ENCODE measurements at regions not wholly inside any gene's neighbourhood (a gene's known extent, or its start where the extent isn't known, plus 50 kb on each side); places are given as distances from the start of the nearest gene placed in this dataset.

GRCh38 chr1:94679332-94680038 is 137.9 kb upstream of the F3 start:
- H3K9me3 ChIP-seq (ENCODE audit: control insufficient read depth, insufficient read depth, low read length) = no peaks in the 10 kb centered on the region
- no peak overlapping the region for H3K4me3 ChIP-seq (ENCODE audit: low read length)
- no peak overlapping the region for H3K27ac ChIP-seq (ENCODE audit: low read length)
- no peaks in the 10 kb centered on the region for H3K4me1 Mint-ChIP-seq
- H3K9me3 Mint-ChIP-seq = no peaks in the 10 kb centered on the region
- peaks cover 2% of the 10 kb centered on the region for H3K27me3 ChIP-seq (ENCODE audit: control insufficient read depth, insufficient read depth, low read length)
- DNase-seq = no peak
- H3K4me1 ChIP-seq (ENCODE audit: control insufficient read depth, insufficient read depth, low read length) = no peaks in the 10 kb centered on the region
- intact Hi-C loops (cut with micrococcal nuclease) = no loop called here
- no peak overlapping the region for H3K27ac Mint-ChIP-seq
- H3K36me3 ChIP-seq (ENCODE audit: control insufficient read depth, insufficient read depth, low read length) = no peaks in the 10 kb centered on the region
- peaks cover 13 to 53% of the 10 kb centered on the region in 2 donors for H3K27me3 Mint-ChIP-seq (ENCODE audit: low read depth in 2 of 2)
- 79% methylated on average over 4 of the region's 4 CpGs for WGBS (ENCODE audit: insufficient coverage)
- no peak overlapping the region for H3K4me3 Mint-ChIP-seq
- no peak for ATAC-seq
- TF ChIP-seq CTCF (IDR thresholded peaks at IDR 0.05) = no peak
- H3K36me3 Mint-ChIP-seq = no peaks in the 10 kb centered on the region

GRCh38 chr1:94678202-94678848 is 136.8 kb upstream of the F3 start:
- Histone ChIP-seq H3K27ac (ENCODE audit: low read length) (no peak overlapping the region), H3K4me3 (ENCODE audit: low read length) (no peak overlapping the region), H3K27me3 (ENCODE audit: control insufficient read depth, insufficient read depth, low read length) (peaks cover 2% of the 10 kb centered on the region), H3K36me3 (ENCODE audit: control insufficient read depth, insufficient read depth, low read length) (no peaks in the 10 kb centered on the region), H3K4me1 (ENCODE audit: control insufficient read depth, insufficient read depth, low read length) (no peaks in the 10 kb centered on the region), H3K9me3 (ENCODE audit: control insufficient read depth, insufficient read depth, low read length) (no peaks in the 10 kb centered on the region)
- intact Hi-C loops (cut with micrococcal nuclease) = no loop called here
- DNase-seq (no peak), ATAC-seq (no peak)
- Mint-ChIP-seq H3K36me3 (no peaks in the 10 kb centered on the region), H3K9me3 (no peaks in the 10 kb centered on the region), H3K27me3 (ENCODE audit: low read depth in 2 of 2) (peaks cover 9 to 50% of the 10 kb centered on the region in 2 donors), H3K4me1 (no peaks in the 10 kb centered on the region), H3K4me3 (no peak overlapping the region), H3K27ac (no peak overlapping the region)
- no peak for TF ChIP-seq CTCF (IDR thresholded peaks at IDR 0.05)
- WGBS (ENCODE audit: insufficient coverage) = 88% methylated on average over 11 of the region's 11 CpGs

- Mint-ChIP-seq H3K4me1 (no peaks in the 10 kb centered on the region), H3K36me3 (no peaks in the 10 kb centered on the region), H3K4me3 (no peak overlapping the region), H3K27me3 (ENCODE audit: low read depth in 2 of 2) (peaks cover 9 to 50% of the 10 kb centered on the region in 2 donors), H3K27ac (no peak overlapping the region), H3K9me3 (no peaks in the 10 kb centered on the region)
- no peak for TF ChIP-seq CTCF (IDR thresholded peaks at IDR 0.05)
- Histone ChIP-seq H3K9me3 (ENCODE audit: control insufficient read depth, insufficient read depth, low read length) (no peaks in the 10 kb centered on the region), H3K27ac (ENCODE audit: low read length) (no peak overlapping the region), H3K36me3 (ENCODE audit: control insufficient read depth, insufficient read depth, low read length) (no peaks in the 10 kb centered on the region), H3K4me1 (ENCODE audit: control insufficient read depth, insufficient read depth, low read length) (no peaks in the 10 kb centered on the region), H3K4me3 (ENCODE audit: low read length) (no peak overlapping the region), H3K27me3 (ENCODE audit: control insufficient read depth, insufficient read depth, low read length) (peaks cover 2% of the 10 kb centered on the region)
- 88% methylated on average over 7 of the region's 7 CpGs for WGBS (ENCODE audit: insufficient coverage)
- intact Hi-C loops (cut with micrococcal nuclease) = no loop called here
- no peak for DNase-seq
- ATAC-seq = no peak
Measured at GRCh38 chr1:94677714-94678113, 136.2 kb upstream of the F3 start.
